ENCODE measurements at regions not wholly inside any gene's neighbourhood (a gene's known extent, or its start where the extent isn't known, plus 50 kb on each side); places are given as distances from the start of the nearest gene placed in this dataset.

GRCh38 chr7:136213012-136213411 lies 235.9 kb upstream of the MTPN start:
- TF ChIP-seq CTCF (IDR thresholded peaks at IDR 0.05 in 4 of 5, conservative IDR thresholded peaks at IDR 0.05 in 1 of 5) (no peak), POLR2A (IDR thresholded peaks at IDR 0.05) (no peak)

All from gastrocnemius medialis (tissue), 4 donors.